HS-5 (cell line): ENCODE measurements at regions not wholly inside any gene's neighbourhood (a gene's known extent, or its start where the extent isn't known, plus 50 kb on each side); places are given as distances from the start of the nearest gene placed in this dataset.
"Not testable (repeated sequence)": the region's sequence is repeated elsewhere in the genome, so short reads cannot be mapped to it uniquely, and the experiment has no call there.

Source experiments
- DNase-seq: peaks from one replicate; pipeline ENCODE4 v3.0.0-alpha.2; 2012; ENCODE audit warnings: low read depth

GRCh38 chr6:76275746-76276145 is 203.3 kb upstream of the IMPG1 start:
- DNase-seq: no peak

GRCh38 chr6:76264468-76264867 is 192.0 kb upstream of the IMPG1 start:
- peak; percentile 54 for DNase-seq

DNA sequence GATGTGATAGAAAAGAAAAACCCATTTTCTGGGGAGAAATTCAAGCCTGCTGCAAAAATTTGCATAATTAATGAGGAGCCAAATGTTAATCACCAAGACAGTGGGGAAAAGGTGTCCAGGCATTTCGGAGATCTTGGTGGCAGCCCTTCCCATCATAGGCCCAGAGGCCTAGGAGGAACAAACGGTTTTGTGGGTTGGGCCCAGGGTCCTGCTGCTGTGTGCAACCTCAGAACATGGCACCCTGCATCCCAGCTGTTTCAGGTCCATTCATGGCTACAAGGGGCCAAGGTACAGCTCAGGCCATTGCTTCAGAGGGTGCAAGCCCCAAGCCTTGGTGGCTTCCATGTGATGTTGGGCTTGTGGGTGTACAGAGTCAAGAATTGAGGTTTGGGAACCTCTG is 189.8 kb upstream of the IMPG1 start:
- DNase-seq: no peak

DNA sequence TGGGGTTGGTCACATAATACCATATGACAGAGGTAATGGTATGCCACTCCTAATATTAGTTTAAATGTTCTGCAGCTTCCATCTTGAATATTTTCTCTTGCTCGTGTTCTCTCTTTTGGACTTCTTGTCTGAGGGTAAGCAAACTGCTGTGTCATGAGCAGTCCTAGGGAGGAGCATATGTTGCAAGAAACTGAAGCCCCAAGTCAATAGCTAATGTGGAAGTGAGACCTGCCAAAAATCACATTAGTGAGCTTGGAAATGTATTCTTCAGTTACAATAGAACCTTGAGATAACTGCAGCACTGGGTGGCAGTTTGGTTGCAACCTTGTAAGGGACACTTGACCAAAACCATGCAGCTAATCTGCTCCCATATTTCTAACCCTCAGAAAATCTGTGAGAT is 178.2 kb upstream of the IMPG1 start:
- DNase-seq: no peak

- no peak for DNase-seq
Observed at GRCh38 chr6:76247527-76247926, 175.1 kb upstream of the IMPG1 start.

GRCh38 chr6:76240092-76240491 is 167.6 kb upstream of the IMPG1 start:
- no peak for DNase-seq

- DNase-seq: no peak
Observed at GRCh38 chr6:76230711-76231110, 158.2 kb upstream of the IMPG1 start.

DNA sequence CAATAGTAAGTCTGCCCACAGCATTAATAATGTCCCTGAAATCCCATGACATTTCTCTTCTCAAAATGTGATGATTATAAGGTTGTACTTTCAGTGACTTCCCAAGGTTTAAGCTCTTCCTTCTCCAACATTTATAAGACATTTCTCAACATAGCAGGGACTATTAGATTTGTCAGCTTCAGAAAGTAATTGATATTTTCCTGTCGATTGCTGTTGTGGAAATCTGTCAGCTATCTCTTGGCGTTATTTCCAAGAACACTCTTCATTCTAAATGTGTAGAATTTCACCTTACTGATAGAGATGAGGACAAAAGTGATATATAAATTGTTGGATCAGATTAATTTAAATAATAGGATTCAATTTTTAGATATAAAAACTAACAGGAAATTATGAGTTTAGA is 149.7 kb upstream of the IMPG1 start:
- no peak for DNase-seq

DNA sequence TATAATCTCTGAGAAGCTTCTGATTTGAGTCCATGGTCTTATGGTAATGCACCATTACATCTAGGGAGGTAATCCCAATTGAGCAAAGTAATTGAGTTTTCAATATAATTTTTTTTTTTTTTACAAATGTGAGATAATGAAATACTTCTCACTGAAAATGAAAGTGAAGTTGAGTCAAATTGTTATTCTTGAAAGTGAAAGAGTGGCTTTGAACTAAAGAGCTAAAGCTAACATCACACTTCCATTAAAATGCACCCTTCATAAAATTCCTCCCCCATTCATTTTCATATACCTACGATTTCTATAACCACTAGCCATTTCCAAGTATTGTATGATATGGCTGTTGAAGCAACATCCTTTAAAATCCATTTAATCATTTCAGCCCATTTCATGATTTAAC is 149.1 kb upstream of the IMPG1 start:
- no peak for DNase-seq

- DNase-seq: no peak
Observed at GRCh38 chr6:76220805-76221204, 148.3 kb upstream of the IMPG1 start.

DNA sequence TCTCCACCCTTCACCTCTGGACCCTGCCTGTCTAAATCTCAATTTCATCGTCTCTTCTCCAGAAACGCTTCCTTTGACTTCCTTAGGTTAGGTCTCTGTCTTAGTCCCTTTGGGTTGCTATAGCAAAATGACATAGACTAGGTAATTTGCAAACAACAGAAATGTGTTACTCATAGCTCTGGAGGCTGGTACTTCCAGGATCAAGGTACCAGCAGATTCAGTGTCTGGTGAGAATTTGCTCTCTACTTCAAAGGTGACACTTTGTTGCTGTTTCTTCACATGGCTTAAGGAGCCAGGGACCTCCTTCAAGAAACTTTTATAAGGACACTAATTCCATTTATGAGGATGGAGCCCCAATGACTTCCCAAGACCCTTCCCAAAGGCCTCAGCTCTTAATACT is 145.1 kb upstream of the IMPG1 start:
- no peak for DNase-seq

DNA sequence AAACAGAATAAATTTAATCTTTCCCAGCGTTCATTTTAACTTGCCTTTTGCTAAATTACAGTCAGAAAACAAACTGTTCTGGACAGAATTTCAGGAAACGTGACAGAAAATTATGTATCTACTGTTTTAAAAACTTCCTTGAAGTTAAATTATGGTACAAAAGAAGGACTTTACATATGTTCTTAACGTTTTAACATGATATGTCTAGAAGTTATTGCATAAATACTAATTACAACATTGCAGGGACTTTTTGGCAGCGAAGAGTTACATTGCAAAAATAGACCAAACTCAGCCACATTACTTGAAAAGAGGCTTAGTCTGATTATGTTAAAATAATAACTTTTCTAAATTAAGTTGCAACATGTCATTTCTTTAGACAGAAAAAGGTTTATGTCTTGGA is 142.1 kb upstream of the IMPG1 start:
- no peak for DNase-seq

GRCh38 chr6:76174722-76175121 is 102.3 kb upstream of the IMPG1 start:
- DNase-seq: no peak

- DNase-seq: no peak
Observed at GRCh38 chr6:76166874-76167273, 94.4 kb upstream of the IMPG1 start.

- no peak for DNase-seq
Observed at GRCh38 chr6:76166297-76166696, 93.8 kb upstream of the IMPG1 start.

GRCh38 chr6:76165471-76166221 is 93.2 kb upstream of the IMPG1 start:
- DNase-seq: no peak

- no peak for DNase-seq
Observed at GRCh38 chr6:76162811-76163210, 90.3 kb upstream of the IMPG1 start.

- DNase-seq: not testable (repeated sequence)
Observed at GRCh38 chr6:76157800-76158199, 85.3 kb upstream of the IMPG1 start.

- DNase-seq: no peak
Observed at GRCh38 chr6:76135481-76135880, 63.0 kb upstream of the IMPG1 start.

DNA sequence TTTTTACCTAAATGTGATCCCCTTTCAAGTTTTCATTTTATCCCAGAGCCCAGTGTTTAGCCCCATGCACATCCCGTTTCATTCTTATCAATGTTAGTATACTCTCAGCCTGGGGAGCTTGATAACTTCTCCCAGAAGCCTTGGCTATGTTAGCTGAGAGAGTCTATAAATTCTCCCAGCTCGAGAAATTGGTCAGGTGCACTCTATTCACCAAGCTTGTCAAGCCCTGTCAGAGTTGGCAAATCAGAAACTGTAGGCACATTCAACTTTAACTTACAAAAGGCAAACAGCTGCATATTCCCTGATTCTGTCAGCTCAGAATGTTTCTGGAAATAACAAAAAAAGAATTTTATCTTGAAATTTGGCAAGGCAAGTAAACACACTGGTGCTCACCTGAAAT is 62.2 kb upstream of the IMPG1 start:
- no peak for DNase-seq

GRCh38 chr6:76124018-76124417 is 51.6 kb upstream of the IMPG1 start:
- no peak for DNase-seq
